Stimulated activated CD4-positive, alpha-beta T cell treated with anti-CD3 and anti-CD28 coated beads, Interleukin-1b, Interleukin-23, amount 100 ng/mL, for 48 hours (primary cell): ENCODE measurements at regions not wholly inside any gene's neighbourhood (a gene's known extent, or its start where the extent isn't known, plus 50 kb on each side); places are given as distances from the start of the nearest gene placed in this dataset.
A peak's percentile ranks its signal among the peaks of the same experiment; 100 is the strongest.
"Not testable (repeated sequence)": the region's sequence is repeated elsewhere in the genome, so short reads cannot be mapped to it uniquely, and the experiment has no call there.

Experiments used
- DNase-seq: peaks from one replicate; pipeline ENCODE4 v3.0.0-alpha.2; 2020

DNA sequence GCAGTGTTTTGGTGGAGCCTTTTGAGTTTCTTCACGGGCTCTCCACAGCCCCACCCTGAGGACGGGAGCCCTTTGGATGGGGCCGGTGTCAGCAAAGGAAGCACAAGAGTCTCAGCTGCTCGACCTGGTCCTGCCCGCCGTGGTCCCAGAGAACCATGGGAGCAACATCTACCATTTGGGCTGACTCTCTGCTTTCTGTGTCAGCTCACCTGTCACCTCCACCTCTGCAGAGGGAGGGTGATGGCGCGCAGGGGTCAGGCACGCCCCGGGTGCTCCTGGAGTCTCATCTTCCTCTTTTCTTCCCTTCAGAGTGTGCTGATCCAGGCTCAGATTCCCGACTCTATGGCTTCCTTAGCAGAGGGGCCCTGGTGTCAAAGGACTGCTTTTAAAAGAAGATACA is 171.7 kb downstream of the LAT start:
- DNase-seq: no peak

DNA sequence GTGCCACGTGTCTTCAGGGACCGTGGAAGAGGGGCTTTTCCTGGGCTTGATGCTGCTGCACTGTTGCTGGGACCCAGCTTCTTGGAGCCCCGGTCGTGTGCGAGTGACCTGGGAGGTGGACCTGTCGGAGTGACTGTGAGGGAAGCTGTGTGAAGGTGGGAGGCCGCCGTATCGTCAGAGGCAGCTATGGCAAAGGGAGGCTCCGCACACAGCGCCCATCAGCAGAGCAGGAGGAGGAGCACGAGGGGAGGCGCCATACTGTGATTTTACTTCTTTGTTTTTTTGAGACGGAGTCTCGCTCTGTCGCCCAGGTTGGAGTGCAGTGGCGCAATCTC is 171.0 kb downstream of the LAT start:
- not testable (repeated sequence) for DNase-seq

GRCh38 chr16:29155131-29155865 is 170.4 kb downstream of the LAT start:
- DNase-seq: peak; percentile 5

DNA sequence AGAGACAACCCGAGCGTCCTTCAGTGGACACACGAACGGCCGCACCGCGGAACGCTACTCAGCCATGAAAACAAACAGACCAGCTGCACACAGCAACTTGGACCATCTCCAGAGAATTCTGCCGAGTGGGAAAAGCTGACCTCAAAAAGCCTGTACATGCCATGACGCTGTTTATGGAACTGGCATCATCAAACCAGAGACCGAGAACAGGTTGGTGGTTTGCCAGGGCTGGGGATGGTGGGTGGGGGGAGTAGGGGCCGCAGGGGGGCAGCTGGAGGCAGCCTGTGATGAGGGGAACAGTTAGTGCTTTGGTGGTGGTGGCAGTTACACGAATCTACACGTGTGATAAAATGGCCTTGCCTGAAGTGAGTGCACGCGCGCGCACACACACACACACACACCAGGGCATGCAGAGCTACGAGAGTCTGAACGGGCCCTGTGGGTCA is 169.8 kb downstream of the LAT start:
- no peak for DNase-seq

DNA sequence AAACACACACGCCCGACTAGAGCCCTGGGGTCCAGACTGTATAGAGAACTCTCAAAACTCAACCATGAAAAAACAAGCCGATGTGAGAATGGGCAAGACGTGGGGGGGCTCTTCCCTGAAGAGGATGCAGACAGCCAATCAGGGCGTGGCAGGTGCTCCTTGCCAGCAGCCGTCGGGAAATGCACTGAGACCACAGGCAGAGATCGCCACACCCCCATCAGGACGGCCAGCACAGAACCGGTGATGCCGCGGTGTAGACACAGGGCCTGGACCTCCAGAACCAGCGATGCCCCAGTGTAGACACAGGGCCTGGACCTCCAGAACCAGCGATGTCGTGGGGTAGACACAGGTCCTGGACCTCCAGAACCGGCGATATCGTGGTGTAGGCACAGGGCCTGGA is 169.2 kb downstream of the LAT start:
- no peak for DNase-seq

DNA sequence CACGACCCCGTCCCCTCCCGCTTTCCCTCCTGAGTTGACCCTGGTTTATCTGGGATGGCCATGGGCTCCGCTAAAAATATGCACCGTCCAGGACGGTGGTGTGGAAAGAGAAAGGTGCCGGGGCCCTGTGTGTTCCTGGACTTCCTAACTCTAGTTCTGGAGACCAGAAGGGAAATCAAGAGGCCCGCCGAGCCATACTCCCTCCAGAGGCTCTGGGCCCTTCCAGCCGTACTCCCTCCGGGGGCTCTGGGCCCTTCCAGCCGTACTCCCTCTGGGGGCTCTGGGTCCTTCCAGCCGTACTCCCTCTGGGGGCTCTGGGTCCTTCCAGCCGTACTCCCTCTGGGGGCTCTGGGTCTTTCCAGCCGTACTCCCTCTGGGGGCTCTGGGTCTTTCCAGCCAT is 168.5 kb downstream of the LAT start:
- DNase-seq: not testable (repeated sequence)

GRCh38 chr16:29152544-29153031 is 167.7 kb downstream of the LAT start:
- not testable (repeated sequence) for DNase-seq

DNA sequence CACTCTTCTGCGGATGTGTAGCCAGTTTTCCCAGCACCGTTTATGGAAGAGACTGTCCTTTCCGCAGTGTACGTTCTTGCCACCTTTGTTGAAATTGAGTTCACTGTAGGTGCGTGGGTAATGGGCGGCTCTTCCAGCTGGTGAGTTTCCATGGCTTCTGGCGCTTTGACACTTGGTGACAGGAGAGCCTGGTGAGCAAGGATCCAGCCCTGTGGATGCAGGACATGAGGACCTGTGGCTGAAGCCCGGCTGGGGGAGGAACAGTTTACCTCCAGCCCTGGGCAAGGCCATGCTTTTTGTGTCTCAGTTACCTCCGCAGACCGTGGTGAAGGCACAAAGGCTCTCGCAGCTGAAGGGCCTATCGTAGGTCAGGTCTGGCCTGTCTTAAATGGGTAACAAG is 166.5 kb downstream of the LAT start:
- no peak for DNase-seq

GRCh38 chr16:29149912-29150311 is 165.1 kb downstream of the LAT start:
- not testable (repeated sequence) for DNase-seq

GRCh38 chr16:29148867-29149272 is 164.0 kb downstream of the LAT start:
- DNase-seq: peak; percentile 45

GRCh38 chr16:29148131-29148691 is 163.4 kb downstream of the LAT start:
- DNase-seq: peak; percentile 36

DNA sequence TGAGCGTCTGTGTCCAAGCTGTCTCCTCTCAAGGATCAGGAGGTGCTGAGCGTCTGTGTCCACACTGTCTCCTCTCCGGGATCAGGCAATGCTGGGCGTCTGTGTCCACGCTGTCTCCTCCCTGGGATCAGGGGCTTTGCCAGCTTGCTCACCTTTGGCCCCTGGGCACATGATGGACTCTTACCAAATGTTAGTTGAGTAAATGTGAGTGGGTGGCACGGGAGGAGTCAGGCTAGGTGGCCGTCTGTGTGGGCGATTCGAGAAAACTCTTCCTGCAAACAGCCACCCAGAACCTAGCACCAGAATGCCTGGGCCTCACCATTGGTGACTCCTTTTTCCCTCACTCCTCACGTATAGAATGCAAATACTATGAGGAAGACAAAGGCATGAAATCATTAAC is 162.9 kb downstream of the LAT start:
- peak; percentile 16 for DNase-seq

GRCh38 chr16:29146808-29147643 is 162.2 kb downstream of the LAT start:
- DNase-seq: not testable (repeated sequence)

- no peak for DNase-seq
Observed at GRCh38 chr16:29146266-29146665, 161.4 kb downstream of the LAT start.

- DNase-seq: not testable (repeated sequence)
Observed at GRCh38 chr16:29145486-29146225, 160.8 kb downstream of the LAT start.

DNA sequence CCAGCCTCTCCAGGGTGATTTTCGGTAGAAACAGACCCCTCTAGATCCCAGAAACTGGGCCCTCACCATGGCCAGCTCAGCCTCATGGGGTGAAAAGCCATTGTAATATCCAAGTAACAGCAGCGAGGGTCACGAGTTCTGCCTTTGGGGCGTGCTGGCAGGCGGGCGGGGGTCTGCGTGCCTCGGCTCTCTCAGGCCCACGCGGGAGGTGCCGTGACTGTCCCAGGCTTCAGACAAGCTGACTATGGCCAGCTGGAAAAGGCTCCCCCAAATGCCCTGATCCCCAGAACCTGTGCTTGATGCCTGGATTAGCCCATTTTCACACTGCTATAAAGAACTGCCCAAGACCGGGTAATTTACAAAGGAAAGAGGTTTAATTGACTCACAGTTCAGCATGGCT is 160.2 kb downstream of the LAT start:
- not testable (repeated sequence) for DNase-seq

GRCh38 chr16:29144669-29145062 is 159.8 kb downstream of the LAT start:
- DNase-seq: not testable (repeated sequence)

DNA sequence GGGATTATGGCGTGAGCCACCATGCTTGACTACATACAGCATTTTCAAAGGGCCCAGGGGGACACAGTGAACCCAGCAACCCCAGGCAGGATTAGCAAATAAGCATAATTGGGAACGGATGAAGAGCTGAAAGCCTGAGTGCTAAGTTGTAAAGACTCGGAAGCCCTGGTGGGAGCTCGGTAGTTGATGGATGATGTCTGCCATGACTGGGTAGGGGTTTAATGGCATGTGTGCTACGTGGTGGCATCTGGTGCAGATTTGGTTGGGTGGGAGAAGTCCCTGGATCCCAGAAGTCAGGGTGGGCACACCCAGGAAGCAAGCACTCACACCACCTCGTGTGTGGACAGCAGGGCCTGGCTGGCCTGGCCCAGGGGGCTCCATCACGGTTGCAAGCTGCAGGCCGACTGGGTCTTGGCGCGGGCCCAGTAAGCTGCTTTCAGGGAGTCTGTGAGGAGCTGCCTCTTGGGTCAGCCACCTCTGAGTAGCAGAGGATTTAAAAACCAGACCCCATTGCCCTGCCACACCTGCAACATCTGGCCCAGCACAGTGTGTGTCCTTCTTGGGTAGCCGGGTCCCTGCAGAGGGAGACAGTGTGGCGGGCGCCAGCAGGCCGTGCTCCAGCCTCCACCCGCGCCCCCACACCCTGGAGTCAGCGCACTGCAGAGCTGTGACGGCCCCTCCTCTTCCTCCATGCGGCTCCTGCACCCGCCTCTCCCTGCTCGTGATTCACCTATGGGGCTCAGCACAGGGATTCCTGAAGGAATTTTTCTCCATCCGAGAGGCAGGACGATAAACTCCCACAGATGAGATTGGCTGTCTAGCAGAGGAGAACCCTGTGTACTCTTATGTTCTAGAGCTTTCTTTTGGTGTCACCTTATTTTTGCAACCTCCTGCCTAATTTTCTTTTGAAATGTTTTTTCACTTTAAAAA is 159.2 kb downstream of the LAT start:
- DNase-seq: not testable (repeated sequence)

- DNase-seq: not testable (repeated sequence)
Observed at GRCh38 chr16:29142506-29142905, 157.7 kb downstream of the LAT start.

DNA sequence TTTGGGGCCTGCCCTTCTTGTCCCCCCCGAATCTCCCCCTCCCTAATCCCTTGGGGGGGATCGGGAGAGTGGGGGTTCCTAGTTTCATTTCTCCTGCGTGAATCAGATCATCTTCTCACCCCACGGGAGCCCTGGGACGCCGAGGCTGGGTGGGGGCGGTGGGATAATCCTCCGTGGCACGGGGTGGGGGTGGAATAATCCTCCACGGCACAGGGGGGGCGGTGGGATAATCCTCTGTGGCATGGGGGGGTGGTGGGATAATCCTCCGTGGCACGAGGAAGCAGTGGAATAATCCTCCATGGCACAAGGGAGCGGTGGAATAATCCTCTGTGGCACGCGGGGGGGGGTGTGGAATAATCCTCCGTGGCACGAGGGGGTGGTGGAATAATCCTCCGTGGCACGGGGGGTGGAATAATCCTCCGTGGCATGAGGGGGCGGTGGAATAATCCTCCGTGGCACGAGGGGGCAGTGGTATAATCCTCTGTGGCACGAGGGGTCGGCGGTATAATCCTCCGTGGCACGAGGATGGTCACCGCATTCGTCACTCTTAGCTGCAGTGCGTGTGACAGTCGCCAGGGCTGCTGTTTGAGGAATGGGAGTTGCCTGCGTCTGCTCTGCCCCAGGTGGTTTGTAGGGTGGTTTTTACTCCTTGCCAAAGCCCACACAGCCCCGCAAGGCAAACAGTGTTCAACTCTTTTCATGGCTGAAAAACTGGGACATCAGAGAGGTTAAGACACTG is 156.9 kb downstream of the LAT start:
- DNase-seq: no peak

GRCh38 chr16:29141121-29141520 is 156.3 kb downstream of the LAT start:
- DNase-seq: not testable (repeated sequence)
